NCI-H524 treated with DMSO at 0.1 percent for 48 hours (cell line): ENCODE measurements at regions not wholly inside any gene's neighbourhood (a gene's known extent, or its start where the extent isn't known, plus 50 kb on each side); places are given as distances from the start of the nearest gene placed in this dataset.

Source experiments
- DNase-seq: peaks from one replicate; lab custom pipeline; 2025; lab: John Stamatoyannopoulos, UW

DNA sequence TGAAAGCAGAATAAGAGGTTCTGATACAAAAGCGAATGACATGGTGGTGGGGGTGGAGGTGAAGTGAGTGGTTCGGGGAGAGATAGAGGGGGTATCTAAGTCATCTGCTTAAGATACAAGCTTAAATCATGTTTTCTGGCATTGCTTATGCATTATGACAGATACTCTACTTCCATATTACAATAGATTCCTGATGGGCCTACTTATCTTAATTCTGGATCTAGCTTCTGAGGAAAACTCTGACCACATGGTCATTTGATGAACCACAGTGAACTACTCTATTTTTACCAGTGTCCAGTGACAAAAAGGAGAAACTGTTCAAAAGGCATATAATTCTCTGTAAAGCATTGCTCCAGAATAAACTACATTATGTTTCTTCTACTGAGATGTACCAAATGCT, 673.7 kb upstream of the CCDC54 start:
- DNase-seq, result no peak

GRCh38 chr3:106707347-106707746, 669.9 kb upstream of the CCDC54 start:
- no peak for DNase-seq

- DNase-seq, result no peak
Measured at GRCh38 chr3:106710596-106710995, 666.6 kb upstream of the CCDC54 start.

DNA sequence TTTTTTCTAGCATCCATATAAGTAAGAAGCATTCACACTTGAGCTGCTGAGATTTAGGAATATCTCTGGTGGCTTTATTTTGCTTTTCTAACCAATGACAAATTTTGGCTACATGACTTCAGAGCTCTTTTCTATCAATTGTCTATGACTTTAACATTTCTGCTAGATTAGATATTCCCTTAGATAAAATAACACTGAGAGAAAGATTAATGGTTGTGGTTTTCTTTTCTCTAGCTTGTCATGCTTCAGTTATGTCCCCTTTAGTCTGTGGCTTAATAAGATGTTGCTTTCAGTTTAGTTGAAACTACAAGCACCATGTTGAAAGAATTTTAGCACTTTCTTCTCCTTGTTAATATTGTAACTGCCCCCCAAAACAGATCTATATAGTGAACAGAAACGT, 665.6 kb upstream of the CCDC54 start:
- DNase-seq, result no peak

- DNase-seq, result no peak
Measured at GRCh38 chr3:106714400-106714799, 662.8 kb upstream of the CCDC54 start.

DNA sequence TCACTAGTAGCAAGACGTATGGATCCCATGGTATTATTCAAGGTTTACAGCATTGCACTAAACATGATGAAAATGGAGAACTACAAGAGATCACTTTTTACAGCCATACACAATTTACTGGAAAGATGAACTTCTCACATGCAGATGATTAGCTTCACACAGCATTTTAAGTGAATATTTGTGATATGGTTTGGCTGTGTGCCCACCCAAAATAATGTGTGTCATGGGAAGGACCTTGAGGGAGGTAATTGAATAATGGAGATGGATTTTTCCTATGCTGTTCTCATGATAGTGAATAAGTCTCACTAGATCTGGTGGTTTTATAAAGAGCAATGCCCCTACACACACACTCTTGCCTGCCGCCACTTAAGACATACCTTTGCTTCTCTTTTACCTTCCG, 662.0 kb upstream of the CCDC54 start:
- no peak for DNase-seq

DNA sequence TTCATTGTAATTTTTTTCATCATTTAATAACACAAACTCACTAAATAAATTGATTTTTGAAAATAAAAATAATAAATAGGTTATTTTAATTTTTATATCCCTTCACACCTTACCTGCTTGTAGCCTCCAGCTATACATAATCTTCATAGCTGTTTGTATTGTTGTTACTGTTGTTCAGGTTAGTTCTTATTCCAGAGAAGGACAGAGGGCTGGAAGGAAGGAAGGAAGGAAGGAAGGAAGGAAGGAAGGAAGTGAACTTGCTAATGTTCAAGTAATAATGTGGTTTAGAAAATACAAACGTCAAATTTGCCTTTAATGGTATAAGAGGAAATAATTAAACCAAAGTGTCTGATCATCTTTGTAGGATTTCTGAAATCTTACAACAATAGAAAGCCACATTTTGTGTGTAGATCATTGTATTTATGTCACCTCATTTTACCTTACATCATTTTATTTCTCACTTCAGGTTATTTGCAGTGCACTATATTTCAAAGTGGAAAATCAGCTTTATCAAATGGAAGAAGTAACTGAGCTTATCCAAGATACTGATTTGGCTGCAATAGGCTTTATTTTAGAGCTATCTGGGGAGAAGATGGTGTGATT, 660.0 kb upstream of the CCDC54 start:
- no peak for DNase-seq

- DNase-seq, result no peak
Measured at GRCh38 chr3:106719077-106719476, 658.2 kb upstream of the CCDC54 start.

DNA sequence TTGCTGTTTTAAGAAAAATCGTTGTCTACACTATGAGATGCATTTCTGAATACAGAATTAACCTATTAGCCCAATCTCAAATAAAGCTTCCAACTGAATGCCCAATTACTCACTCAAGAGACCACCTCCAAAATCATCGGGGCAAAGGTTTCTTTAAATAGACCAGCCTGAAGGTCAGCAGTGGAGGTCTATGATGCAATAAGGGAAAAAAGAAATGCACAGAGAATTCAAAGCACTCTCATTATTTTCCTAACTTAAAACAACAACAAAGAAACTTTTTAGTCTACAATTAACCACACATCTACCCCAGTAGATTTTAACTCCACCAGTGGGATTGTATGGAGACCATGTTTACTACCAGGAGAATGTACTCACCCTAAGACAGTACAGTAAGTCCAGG, 657.7 kb upstream of the CCDC54 start:
- no peak for DNase-seq

GRCh38 chr3:106720510-106720909, 656.7 kb upstream of the CCDC54 start:
- DNase-seq, result no peak

DNA sequence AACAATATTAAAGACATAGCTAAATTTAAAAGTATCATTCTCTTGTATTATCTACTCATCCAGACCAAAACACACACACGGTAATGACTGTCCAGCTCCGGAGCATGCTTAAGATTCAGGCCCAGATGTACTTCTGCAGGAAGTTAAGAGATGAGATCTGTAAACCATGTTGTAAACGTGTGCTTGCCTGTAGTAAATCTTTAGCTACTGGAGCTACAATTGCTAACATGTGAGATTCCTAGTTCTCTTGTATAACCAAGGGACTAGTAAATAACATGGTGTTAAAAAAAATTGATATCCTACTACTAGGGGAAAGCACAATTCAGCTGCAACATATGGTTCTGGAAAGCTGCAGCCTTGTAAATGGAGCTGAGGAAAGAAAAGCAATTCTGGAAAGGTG, 651.7 kb upstream of the CCDC54 start:
- no peak for DNase-seq

DNA sequence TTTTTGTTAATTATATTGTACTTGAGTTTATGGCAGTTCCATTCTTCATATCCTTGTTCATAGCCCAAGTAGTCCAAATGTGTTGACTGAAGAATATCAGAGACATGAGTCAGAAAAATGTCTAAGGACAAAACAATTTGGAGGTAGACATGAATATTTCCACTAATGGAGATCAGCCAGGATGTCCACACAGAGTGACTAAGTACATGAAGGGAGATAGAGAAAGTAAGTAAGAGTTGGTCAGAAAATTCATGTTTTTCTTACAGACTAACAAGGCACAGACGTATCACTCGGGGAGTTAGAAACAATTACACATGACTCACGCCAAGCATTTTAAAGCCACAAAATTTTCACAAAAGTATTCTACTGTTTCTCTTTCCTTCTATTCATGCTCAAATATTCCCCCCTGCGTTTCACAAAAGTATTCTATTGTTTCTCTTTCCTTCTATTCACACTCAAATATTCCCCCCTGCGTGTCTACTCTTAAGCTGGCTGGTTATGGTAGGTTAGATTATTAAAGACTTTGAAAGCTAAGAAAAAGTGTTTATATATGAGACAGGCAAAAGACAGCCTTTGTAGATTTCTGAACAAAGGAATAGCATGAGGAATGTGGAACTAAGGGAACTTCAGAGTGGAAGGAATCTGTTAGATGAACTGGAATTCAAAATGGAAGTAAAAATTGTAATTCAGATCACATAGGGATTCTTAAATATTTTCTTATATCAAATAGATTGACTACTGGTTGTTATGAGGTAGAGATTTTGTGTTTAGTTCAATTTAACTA, 648.7 kb upstream of the CCDC54 start:
- no peak for DNase-seq

GRCh38 chr3:106729481-106729880, 647.8 kb upstream of the CCDC54 start:
- DNase-seq, result no peak

GRCh38 chr3:106731230-106731629, 646.0 kb upstream of the CCDC54 start:
- DNase-seq, result no peak

GRCh38 chr3:106734712-106735111, 642.5 kb upstream of the CCDC54 start:
- no peak for DNase-seq

DNA sequence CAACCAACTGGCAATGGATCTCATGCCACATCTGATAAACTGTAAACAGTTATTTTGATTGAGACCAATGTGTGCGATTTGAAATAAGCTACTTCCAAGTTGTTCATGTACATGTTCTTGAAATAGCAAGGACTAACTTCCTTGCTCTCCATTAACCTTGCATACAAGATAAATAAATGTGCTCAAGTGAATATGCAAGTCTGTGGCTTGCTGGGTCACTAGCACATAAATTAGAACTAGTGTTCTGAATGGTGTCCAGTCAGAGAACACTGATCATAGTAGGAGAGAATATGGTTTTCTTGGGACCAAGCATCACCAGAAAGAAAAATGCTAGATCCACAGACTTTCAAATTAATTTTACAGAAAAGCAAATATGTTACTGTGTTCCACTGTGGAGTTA, 640.0 kb upstream of the CCDC54 start:
- no peak for DNase-seq

GRCh38 chr3:106740116-106740515, 637.1 kb upstream of the CCDC54 start:
- no peak for DNase-seq

- no peak for DNase-seq
Measured at GRCh38 chr3:106745344-106746168, 631.7 kb upstream of the CCDC54 start.

DNA sequence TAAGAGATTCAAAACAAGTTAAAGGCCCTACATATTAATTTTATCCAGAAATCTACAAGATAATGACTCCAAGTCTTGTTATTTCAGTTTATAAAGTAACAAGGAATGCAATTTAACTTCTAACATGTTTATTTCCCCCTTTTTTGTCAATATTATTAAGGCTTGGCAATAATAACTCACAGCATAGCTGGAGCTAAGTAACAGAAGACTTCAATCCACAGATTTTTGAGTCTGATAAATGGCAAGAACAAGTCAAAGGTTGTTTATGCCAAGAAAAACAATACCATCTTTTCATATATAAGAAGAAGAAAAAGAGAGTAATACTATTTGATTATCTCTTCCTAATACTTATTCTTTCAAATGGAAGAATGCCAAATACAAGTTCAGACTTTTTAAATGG, 631.0 kb upstream of the CCDC54 start:
- DNase-seq, result no peak

GRCh38 chr3:106748472-106749262, 628.6 kb upstream of the CCDC54 start:
- no peak for DNase-seq

- no peak for DNase-seq
Measured at GRCh38 chr3:106750092-106750491, 627.1 kb upstream of the CCDC54 start.

- no peak for DNase-seq
Measured at GRCh38 chr3:106755336-106755735, 621.9 kb upstream of the CCDC54 start.
